ENCODE measurements at regions not wholly inside any gene's neighbourhood (a gene's known extent, or its start where the extent isn't known, plus 50 kb on each side); places are given as distances from the start of the nearest gene placed in this dataset.

GRCh38 chr18:47317824-47318508, 66.5 kb upstream of the SKOR2 start:
- no peak overlapping the region for H3K27ac ChIP-seq
- TF ChIP-seq, protein P1, sequence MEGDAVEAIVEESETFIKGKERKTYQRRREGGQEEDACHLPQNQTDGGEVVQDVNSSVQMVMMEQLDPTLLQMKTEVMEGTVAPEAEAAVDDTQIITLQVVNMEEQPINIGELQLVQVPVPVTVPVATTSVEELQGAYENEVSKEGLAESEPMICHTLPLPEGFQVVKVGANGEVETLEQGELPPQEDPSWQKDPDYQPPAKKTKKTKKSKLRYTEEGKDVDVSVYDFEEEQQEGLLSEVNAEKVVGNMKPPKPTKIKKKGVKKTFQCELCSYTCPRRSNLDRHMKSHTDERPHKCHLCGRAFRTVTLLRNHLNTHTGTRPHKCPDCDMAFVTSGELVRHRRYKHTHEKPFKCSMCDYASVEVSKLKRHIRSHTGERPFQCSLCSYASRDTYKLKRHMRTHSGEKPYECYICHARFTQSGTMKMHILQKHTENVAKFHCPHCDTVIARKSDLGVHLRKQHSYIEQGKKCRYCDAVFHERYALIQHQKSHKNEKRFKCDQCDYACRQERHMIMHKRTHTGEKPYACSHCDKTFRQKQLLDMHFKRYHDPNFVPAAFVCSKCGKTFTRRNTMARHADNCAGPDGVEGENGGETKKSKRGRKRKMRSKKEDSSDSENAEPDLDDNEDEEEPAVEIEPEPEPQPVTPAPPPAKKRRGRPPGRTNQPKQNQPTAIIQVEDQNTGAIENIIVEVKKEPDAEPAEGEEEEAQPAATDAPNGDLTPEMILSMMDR (IDR thresholded peaks at IDR 0.05): no peak
- no peaks in the 10 kb centered on the region for H3K4me1 ChIP-seq
- intact Hi-C loops (cut with DNase I): no loop called here
- 77 to 92% (median 89%) methylated on average over 1 of the region's 1 CpG for WGBS, 3 donors
- H3K9me3 ChIP-seq: no peaks in the 10 kb centered on the region
- H3K27me3 ChIP-seq (ENCODE audit: insufficient read depth in 3 of 3, low read length in 2 of 3): peaks cover 0 to 3% (median under 1%) of the 10 kb centered on the region in 3 donors
- no peaks in the 10 kb centered on the region for H3K36me3 ChIP-seq (ENCODE audit: insufficient read depth in 1 of 2, low read depth in 1 of 2)
- ATAC-seq (no peak), DNase-seq (no peak)
- no peak overlapping the region for H3K4me3 ChIP-seq

- intact Hi-C loops (cut with DNase I): no loop called here
- no peak for ATAC-seq
- Histone ChIP-seq H3K9me3 (no peaks in the 10 kb centered on the region), H3K4me1 (no peaks in the 10 kb centered on the region), H3K36me3 (ENCODE audit: insufficient read depth in 1 of 2, low read depth in 1 of 2) (no peaks in the 10 kb centered on the region), H3K27me3 (ENCODE audit: insufficient read depth in 3 of 3, low read length in 2 of 3) (peaks cover 0 to 4% (median 3%) of the 10 kb centered on the region in 3 donors), H3K4me3 (no peak overlapping the region), H3K27ac (no peak overlapping the region)
- 79 to 85% (median 83%) methylated on average over 4 of the region's 4 CpGs for WGBS, 3 donors
- DNase-seq: no peak
- TF ChIP-seq, protein P1 (IDR thresholded peaks at IDR 0.05): no peak
Observed at GRCh38 chr18:47316924-47317323, 65.5 kb upstream of the SKOR2 start.

- intact Hi-C loops (cut with DNase I): no loop called here
- Histone ChIP-seq H3K4me1 (no peaks in the 10 kb centered on the region), H3K36me3 (ENCODE audit: insufficient read depth in 1 of 2, low read depth in 1 of 2) (no peaks in the 10 kb centered on the region), H3K27me3 (ENCODE audit: insufficient read depth in 3 of 3, low read length in 2 of 3) (peaks cover 0 to 4% (median 0%) of the 10 kb centered on the region in 3 donors), H3K4me3 (no peak overlapping the region), H3K27ac (no peak overlapping the region), H3K9me3 (no peaks in the 10 kb centered on the region)
- DNase-seq: no peak
- WGBS, 3 donors: 50 to 60% (median 52%) methylated on average over 4 of the region's 4 CpGs
- ATAC-seq: no peak
- TF ChIP-seq, protein P1 (IDR thresholded peaks at IDR 0.05): no peak
Observed at GRCh38 chr18:47313901-47314300, 62.4 kb upstream of the SKOR2 start.

- Histone ChIP-seq H3K4me3 (no peak overlapping the region), H3K27ac (no peak overlapping the region), H3K27me3 (ENCODE audit: insufficient read depth in 3 of 3, low read length in 2 of 3) (peaks cover 0 to 4% (median 0%) of the 10 kb centered on the region in 3 donors), H3K9me3 (no peaks in the 10 kb centered on the region), H3K36me3 (ENCODE audit: insufficient read depth in 1 of 2, low read depth in 1 of 2) (no peaks in the 10 kb centered on the region), H3K4me1 (no peaks in the 10 kb centered on the region)
- DNase-seq (no peak), ATAC-seq (no peak)
- TF ChIP-seq, protein P1 (IDR thresholded peaks at IDR 0.05): no peak
- intact Hi-C loops (cut with DNase I): no loop called here
- 77 to 95% (median 81%) methylated on average over 2 of the region's 2 CpGs for WGBS, 3 donors
Observed at GRCh38 chr18:47311585-47311984, 60.1 kb upstream of the SKOR2 start.

Data from psoas muscle (tissue), 7 donors.